Epithelial cell of esophagus (primary cell): ENCODE measurements at regions not wholly inside any gene's neighbourhood (a gene's known extent, or its start where the extent isn't known, plus 50 kb on each side); places are given as distances from the start of the nearest gene placed in this dataset.

Experiments
- DNase-seq: peaks from one replicate; pipeline ENCODE4 v3.0.0; 2010; ENCODE audit warnings: low read depth
- H3K4me3 ChIP-seq: 2 replicates; pipeline ENCODE4 v1.5.1; 2011; ENCODE audit warnings: mild to moderate bottlenecking, low read length, control low read depth
- CTCF ChIP-seq: IDR thresholded peaks from 2 replicates; pipeline ENCODE4 v1.5.1; 2011; ENCODE audit warnings: low read depth, mild to moderate bottlenecking, low read length, control low read depth, inconsistent platforms; ENCODE audit not compliant: insufficient read depth; ENCODE audit errors: missing control alignments

- no peak for TF ChIP-seq CTCF
- H3K4me3 ChIP-seq: no peak overlapping the region
- DNase-seq: peak; percentile 67
These were observed 102.1 kb downstream of the RASSF10 start for GRCh38 chr11:13110929-13111812.

DNA sequence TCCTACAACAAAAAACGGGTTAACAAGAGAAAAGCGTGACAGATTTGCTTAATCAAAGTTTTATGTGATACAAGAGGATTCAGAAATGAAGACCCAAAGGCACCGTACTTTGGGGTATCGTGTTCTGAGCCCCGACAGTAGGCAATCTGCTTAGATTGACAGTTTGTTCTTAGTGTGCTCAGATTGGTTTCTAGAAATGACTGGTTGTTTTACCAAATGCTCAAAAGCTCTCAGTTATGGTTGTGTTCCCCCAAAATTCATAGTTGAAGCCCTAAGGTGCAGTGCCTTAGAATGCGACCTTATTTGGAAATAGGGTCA lies 102.7 kb downstream of the RASSF10 start:
- no peak for TF ChIP-seq CTCF
- no peak for DNase-seq

GRCh38 chr11:13114566-13115379 lies 105.7 kb downstream of the RASSF10 start:
- no peak overlapping the region for H3K4me3 ChIP-seq
- TF ChIP-seq CTCF: peak; percentile 15
- DNase-seq: peak; percentile 13

More for the DNA sequence above, 102.7 kb downstream of the RASSF10 start:
- no peak overlapping the region for H3K4me3 ChIP-seq

GRCh38 chr11:13115380-13115675 lies 106.2 kb downstream of the RASSF10 start:
- TF ChIP-seq CTCF: no peak

DNA sequence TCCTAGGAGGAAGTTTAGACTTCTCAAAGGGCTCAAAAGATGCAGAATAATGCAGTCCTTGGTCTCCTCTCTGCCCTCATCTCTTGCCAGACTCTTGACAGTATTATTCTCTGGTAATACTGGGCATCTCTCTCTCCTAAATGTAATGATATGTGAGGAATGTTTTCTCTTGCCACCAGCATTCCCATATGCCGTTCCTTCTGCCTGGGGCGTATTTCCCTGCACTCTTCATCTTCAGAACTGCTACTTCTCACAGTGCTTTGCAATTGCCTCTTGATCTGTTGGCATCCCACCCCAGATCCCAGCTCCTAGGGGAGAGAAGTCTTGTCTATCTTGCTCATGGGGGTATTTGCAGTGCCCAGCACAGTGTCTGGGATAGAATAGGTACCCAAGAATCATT lies 107.4 kb downstream of the RASSF10 start:
- no peak overlapping the region for H3K4me3 ChIP-seq
- no peak for DNase-seq
- no peak for TF ChIP-seq CTCF

More at GRCh38 chr11:13115380-13115675, 106.2 kb downstream of the RASSF10 start:
- no peak overlapping the region for H3K4me3 ChIP-seq
- DNase-seq: no peak

DNA sequence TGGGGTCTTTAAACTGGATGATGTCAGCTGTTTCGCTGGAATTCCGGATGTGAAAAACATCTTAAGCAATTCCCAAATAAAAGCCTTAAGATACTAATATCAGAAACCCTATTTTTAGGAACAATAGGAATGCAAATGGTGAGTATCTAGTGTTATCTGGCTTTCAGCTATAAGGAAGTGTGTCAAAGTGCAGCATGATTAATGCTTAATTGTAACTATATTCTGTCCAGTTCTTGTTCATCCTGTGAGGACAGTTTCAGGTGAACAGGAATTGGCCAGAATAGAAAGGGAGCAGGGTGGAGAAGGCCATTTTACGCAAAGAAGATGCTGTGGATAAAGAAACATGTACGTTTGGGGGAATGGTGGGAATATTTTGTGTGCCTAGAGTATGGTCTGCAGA lies 108.2 kb downstream of the RASSF10 start:
- no peak overlapping the region for H3K4me3 ChIP-seq
- TF ChIP-seq CTCF: no peak
- no peak for DNase-seq
